Choroid plexus epithelial cell (primary cell): ENCODE measurements at regions not wholly inside any gene's neighbourhood (a gene's known extent, or its start where the extent isn't known, plus 50 kb on each side); places are given as distances from the start of the nearest gene placed in this dataset.
"Not testable (repeated sequence)": the region's sequence is repeated elsewhere in the genome, so short reads cannot be mapped to it uniquely, and the experiment has no call there.

ENCODE experiments used
- DNase-seq: peaks from one replicate; pipeline ENCODE4 v3.0.0-alpha.2; 2010; ENCODE audit warnings: low read depth
- H3K4me3 ChIP-seq: 2 replicates; pipeline ENCODE4 v1.5.1; 2011; ENCODE audit warnings: low read depth, mild to moderate bottlenecking, control low read depth, low read length, moderate library complexity
- TF ChIP-seq, protein P1 (sequence below): conservative IDR thresholded peaks from 2 replicates; pipeline ENCODE4 v1.5.1; 2011; ENCODE audit warnings: low read depth, mild to moderate bottlenecking, control low read depth, inconsistent platforms, low read length, moderate library complexity

DNA sequence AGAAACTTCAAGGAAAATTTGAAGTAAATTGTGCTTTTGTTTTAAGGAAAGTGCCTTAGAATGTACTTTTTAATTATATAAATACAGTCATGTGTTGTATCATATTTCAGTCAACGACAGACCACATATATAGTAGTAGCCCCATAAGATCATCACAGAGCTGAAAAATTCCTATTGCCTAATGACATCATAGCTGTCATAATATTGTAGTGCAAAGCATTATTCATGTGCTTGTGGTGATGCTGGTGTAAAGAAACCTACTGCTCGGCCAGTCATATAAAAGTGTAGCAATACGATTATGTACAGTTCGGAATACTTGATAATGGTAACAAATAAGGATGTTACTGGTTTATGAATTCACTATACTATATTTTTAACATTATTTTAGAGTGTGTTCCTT is 198.9 kb upstream of the SLC16A7 start:
- H3K4me3 ChIP-seq = no peak overlapping the region
- no peak for DNase-seq
- TF ChIP-seq, protein P1, sequence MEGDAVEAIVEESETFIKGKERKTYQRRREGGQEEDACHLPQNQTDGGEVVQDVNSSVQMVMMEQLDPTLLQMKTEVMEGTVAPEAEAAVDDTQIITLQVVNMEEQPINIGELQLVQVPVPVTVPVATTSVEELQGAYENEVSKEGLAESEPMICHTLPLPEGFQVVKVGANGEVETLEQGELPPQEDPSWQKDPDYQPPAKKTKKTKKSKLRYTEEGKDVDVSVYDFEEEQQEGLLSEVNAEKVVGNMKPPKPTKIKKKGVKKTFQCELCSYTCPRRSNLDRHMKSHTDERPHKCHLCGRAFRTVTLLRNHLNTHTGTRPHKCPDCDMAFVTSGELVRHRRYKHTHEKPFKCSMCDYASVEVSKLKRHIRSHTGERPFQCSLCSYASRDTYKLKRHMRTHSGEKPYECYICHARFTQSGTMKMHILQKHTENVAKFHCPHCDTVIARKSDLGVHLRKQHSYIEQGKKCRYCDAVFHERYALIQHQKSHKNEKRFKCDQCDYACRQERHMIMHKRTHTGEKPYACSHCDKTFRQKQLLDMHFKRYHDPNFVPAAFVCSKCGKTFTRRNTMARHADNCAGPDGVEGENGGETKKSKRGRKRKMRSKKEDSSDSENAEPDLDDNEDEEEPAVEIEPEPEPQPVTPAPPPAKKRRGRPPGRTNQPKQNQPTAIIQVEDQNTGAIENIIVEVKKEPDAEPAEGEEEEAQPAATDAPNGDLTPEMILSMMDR = no peak

DNA sequence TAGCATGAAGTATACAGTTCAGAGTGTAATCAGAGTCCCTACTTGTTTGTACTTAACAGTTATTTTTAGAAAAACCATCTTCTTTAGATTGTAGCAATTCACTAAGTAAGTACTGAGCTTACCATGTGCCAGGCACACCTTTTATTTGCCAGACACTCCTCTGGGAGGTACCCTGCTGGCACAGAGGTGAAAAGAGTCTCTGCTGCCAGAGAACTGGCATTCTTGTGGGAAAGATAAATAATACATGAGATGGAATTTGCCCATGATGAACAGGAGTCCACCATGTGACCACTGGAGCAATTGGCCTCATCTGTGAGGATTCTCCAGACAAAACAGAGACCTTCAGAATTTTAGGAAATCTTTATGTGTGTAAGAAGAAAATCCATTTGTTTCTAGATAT is 199.3 kb upstream of the SLC16A7 start:
- H3K4me3 ChIP-seq = no peak overlapping the region
- TF ChIP-seq, protein P1 = no peak
- no peak for DNase-seq

DNA sequence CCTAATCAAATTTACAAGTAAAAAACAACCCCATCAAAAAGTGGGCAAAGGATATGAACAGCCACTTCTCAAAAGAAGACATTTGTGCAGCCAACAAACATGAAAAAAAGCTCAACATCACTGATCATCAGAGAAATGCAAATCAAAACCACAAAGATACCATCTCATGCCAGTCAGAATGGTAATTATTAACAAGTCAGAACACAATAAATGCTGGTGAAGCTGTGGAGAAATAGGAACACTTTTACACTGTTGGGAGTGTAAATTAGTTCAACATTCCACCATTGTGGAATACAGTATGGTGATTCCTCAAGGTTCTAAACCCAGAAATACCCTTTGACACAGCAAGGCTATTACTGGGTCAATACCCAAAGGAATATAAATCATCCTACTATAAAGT is 200.5 kb upstream of the SLC16A7 start:
- DNase-seq, H3K4me3 ChIP-seq: not testable (repeated sequence)

DNA sequence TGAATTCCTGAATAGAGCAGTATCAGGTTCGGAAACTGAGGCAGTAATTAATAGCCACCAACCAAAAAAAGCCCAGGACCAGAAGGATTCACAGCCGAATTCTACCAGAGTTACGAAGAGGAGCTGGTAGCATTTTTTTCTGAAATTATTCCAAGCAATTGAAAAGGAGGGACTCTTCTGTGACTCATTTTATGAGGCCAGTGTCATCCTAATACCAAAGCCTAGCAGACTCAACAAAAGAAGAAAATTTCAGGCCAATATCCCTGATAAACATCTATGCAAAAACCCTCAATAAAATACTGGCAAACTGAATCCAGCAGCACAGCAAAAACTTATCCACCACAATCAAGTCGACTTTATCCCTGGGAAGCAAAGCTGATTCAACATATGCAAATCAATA is 202.3 kb upstream of the SLC16A7 start:
- DNase-seq = no peak
- TF ChIP-seq, protein P1 = no peak
- no peak overlapping the region for H3K4me3 ChIP-seq

DNA sequence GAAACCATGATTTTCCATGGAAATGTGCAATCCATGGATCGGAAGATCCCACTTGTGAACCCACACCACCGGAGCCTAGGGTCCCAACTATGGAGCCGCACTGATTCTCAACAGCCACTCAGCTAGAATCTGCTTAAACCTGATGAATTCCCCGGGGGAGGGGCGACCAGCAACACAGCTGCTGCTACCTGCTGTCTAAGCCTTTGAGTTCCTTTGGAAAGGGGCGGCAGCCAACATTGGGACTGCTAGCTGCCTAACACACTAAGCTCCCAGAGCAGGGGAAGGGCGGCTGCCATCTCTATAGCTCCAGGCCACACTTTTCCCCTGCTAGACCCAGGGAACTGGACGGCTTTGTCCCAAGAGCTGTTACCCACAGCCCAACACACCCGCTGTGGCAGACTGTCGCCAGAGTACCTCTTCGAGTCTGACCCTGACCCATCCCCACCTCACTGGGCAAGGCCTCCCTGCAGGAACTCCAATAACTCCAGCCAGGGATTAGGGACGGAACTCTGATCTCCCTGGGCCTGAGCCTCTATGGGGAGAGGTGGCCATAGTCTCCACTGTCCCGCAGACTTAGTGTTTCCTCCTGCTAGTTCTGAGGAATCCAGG is 205.8 kb upstream of the SLC16A7 start:
- no peak overlapping the region for H3K4me3 ChIP-seq
- DNase-seq = no peak
- TF ChIP-seq, protein P1 = no peak

DNA sequence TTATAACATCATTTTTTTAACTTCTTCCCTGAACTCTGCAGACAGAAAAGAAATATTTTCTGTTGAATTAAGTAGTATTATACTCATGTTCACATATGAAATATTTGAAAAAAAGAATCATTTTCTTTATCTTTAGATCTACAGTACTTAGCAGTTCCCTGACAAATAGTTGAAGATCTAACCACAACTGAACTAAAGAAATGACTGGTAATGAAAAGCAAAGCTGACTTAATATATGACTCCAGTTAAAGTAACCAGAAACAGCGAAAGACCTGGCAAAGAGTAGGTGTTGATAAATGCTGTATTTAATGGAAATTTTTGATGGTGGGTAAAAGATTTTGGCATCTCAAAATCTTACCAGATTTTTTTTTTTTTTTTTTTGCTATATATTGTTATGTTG is 207.1 kb upstream of the SLC16A7 start:
- no peak for DNase-seq
- TF ChIP-seq, protein P1 = no peak
- no peak overlapping the region for H3K4me3 ChIP-seq

DNA sequence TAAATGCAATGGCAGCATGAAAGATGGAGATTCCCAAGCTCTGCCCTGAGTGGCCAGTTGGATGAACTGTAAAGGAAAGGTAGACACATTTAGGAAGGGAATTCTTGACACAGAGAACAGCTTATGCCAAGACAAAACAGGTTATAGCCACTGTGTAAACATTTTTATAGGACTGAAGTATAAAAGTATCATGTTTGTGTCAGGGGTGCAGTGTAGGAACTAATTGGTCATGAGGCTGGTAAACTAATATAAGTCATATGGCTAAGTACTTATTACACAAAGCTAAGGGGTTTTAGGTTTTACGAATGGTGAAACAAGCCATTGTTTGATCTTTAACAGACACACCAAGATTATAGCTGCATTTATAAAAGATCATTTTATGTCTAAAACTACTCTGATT is 207.7 kb upstream of the SLC16A7 start:
- DNase-seq = no peak
- TF ChIP-seq, protein P1 = no peak
- no peak overlapping the region for H3K4me3 ChIP-seq

DNA sequence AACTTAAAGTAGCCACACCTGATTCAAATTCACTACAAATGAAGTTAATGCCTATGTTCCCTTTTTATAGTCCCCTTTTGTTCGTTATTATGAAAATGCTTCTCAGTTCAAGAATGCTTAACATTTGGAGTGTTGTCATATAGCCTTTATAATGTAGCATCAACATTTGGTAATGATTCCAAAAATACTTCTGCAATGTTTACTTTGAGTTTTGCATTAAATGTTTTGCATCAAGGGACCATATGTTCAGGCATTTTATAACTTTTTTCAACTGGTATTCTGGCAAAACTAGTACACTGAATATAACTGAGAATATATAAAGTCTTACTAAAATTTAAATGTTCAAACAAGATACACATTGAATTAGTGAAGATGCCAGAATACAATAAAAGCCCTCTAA is 209.6 kb upstream of the SLC16A7 start:
- H3K4me3 ChIP-seq = no peak overlapping the region
- TF ChIP-seq, protein P1 = no peak
- no peak for DNase-seq
